Testis (tissue), 2 donors: ENCODE measurements at regions not wholly inside any gene's neighbourhood (a gene's known extent, or its start where the extent isn't known, plus 50 kb on each side); places are given as distances from the start of the nearest gene placed in this dataset.

Experiments
- DNase-seq: peaks from one replicate; pipeline ENCODE4 v3.0.0-alpha.2; 2019
- H3K27ac ChIP-seq, 2 donors: fragments of 200-600 bp; sonication (generic); one replicate each; pipeline ENCODE4 v1.5.1; 2019
- H3K27me3 ChIP-seq: fragments of 200-600 bp; sonication (generic); one replicate; pipeline ENCODE4 v1.5.1; 2019
- H3K36me3 ChIP-seq: fragments of 200-600 bp; sonication (generic); one replicate; pipeline ENCODE4 v1.5.1; 2017; ENCODE audit warnings: low read depth; ENCODE audit errors: missing control alignments
- H3K4me1 ChIP-seq: fragments of 200-600 bp; sonication (generic); one replicate; pipeline ENCODE4 v1.5.1; 2019
- H3K4me3 ChIP-seq, 2 donors: fragments of 200-600 bp; sonication (generic); one replicate each; pipeline ENCODE4 v1.5.1; 2017 to 2019
- H3K9me3 ChIP-seq: fragments of 200-600 bp; sonication (generic); one replicate; pipeline ENCODE4 v1.5.1; 2017
- CTCF ChIP-seq, 3 experiments: fragments of 450-650 bp in 2 of 3; fragments of 200-600 bp in 1 of 3; sonication (generic) in 1 of 3; IDR thresholded peaks; one replicate each; pipeline ENCODE4 v1.5.1; 2016 to 2019; ENCODE audit warnings: antibody characterized with exemption in 3 of 3, mild to moderate bottlenecking in 2 of 3, moderate library complexity in 1 of 3
- POLR2A ChIP-seq: fragments of 450-650 bp; IDR thresholded peaks from one replicate; pipeline ENCODE4 v1.6.1; 2017; ENCODE audit warnings: antibody characterized with exemption, mild to moderate bottlenecking, moderate library complexity
- WGBS, 2 donors: methylation state at CpG; one replicate each; pipeline ENCODE4 v1.1.5; 2018; 5-methylcytosine and 5-hydroxymethylcytosine counted together
- intact Hi-C: fragments of 100-400 bp; cut with DNase I; formaldehyde crosslinking; loops from one replicate; pipeline ENCODE4 v1.15.1; 2023; ENCODE audit warnings: low total_unique reads

- no peaks in the 10 kb centered on the region for H3K9me3 ChIP-seq
- WGBS, 2 donors: 84 to 86% methylated on average over 2 of the region's 2 CpGs
- no peak overlapping the region for H3K4me3 ChIP-seq
- no peak for DNase-seq
- intact Hi-C loops: no loop called here
- H3K27me3 ChIP-seq: no peaks in the 10 kb centered on the region
- TF ChIP-seq CTCF (IDR thresholded peaks at IDR 0.05): no peak
- no peak for TF ChIP-seq POLR2A
- peaks cover 15% of the 10 kb centered on the region for H3K4me1 ChIP-seq
- H3K27ac ChIP-seq: no peak overlapping the region
- H3K36me3 ChIP-seq: no peaks in the 10 kb centered on the region
These were observed 127.5 kb upstream of the ANKRD1 start for GRCh38 chr10:91048380-91048779.

- no peak for TF ChIP-seq CTCF (IDR thresholded peaks at IDR 0.05)
- TF ChIP-seq POLR2A: no peak
These were observed 128.6 kb upstream of the ANKRD1 start for GRCh38 chr10:91049296-91049987.

GRCh38 chr10:91049988-91050360 is 129.1 kb upstream of the ANKRD1 start:
- TF ChIP-seq CTCF (IDR thresholded peaks at IDR 0.05): no peak
- TF ChIP-seq POLR2A: no peak
- no peak for DNase-seq
- Histone ChIP-seq H3K27ac (peak overlapping the region in 1 of 2 donors; percentile 51), H3K4me3 (no peak overlapping the region), H3K27me3 (no peaks in the 10 kb centered on the region), H3K36me3 (no peaks in the 10 kb centered on the region), H3K9me3 (no peaks in the 10 kb centered on the region), H3K4me1 (peaks cover 15% of the 10 kb centered on the region)
- intact Hi-C loops: no loop called here
- WGBS, 2 donors: 38 to 66% methylated on average over 2 of the region's 2 CpGs

More at GRCh38 chr10:91049296-91049987, 128.6 kb upstream of the ANKRD1 start:
- peak overlapping the region in 1 of 2 donors; percentile 51 for H3K27ac ChIP-seq
- DNase-seq: no peak
- intact Hi-C loops: no loop called here
- 59 to 66% methylated on average over 2 of the region's 2 CpGs for WGBS, 2 donors
- H3K9me3 ChIP-seq: no peaks in the 10 kb centered on the region
- no peaks in the 10 kb centered on the region for H3K36me3 ChIP-seq
- H3K27me3 ChIP-seq: no peaks in the 10 kb centered on the region
- H3K4me1 ChIP-seq: peaks cover 15% of the 10 kb centered on the region
- H3K4me3 ChIP-seq: no peak overlapping the region

- intact Hi-C loops: no loop called here
- Histone ChIP-seq H3K4me3 (no peak overlapping the region), H3K27me3 (no peaks in the 10 kb centered on the region), H3K9me3 (no peaks in the 10 kb centered on the region), H3K36me3 (no peaks in the 10 kb centered on the region), H3K27ac (peak overlapping the region in 1 of 2 donors; percentile 51), H3K4me1 (peaks cover 15% of the 10 kb centered on the region)
- DNase-seq: no peak
- 58 to 62% methylated on average over 6 of the region's 6 CpGs for WGBS, 2 donors
- TF ChIP-seq POLR2A: no peak
These were observed 129.6 kb upstream of the ANKRD1 start for GRCh38 chr10:91050371-91051034.

GRCh38 chr10:91051829-91052228 is 130.9 kb upstream of the ANKRD1 start:
- TF ChIP-seq CTCF (IDR thresholded peaks at IDR 0.05) (no peak), POLR2A (no peak)

More at GRCh38 chr10:91051829-91052228, 130.9 kb upstream of the ANKRD1 start:
- H3K4me3 ChIP-seq: no peak overlapping the region
- WGBS, 2 donors: 56 to 59% methylated on average over 3 of the region's 3 CpGs
- peaks cover 15% of the 10 kb centered on the region for H3K4me1 ChIP-seq
- H3K27me3 ChIP-seq: no peaks in the 10 kb centered on the region
- intact Hi-C loops: no loop called here
- H3K36me3 ChIP-seq: no peaks in the 10 kb centered on the region
- no peak overlapping the region for H3K27ac ChIP-seq
- DNase-seq: peak; percentile 70
- no peaks in the 10 kb centered on the region for H3K9me3 ChIP-seq
